ENCODE measurements at regions not wholly inside any gene's neighbourhood (a gene's known extent, or its start where the extent isn't known, plus 50 kb on each side); places are given as distances from the start of the nearest gene placed in this dataset.
"Not testable (repeated sequence)": the region's sequence is repeated elsewhere in the genome, so short reads cannot be mapped to it uniquely, and the experiment has no call there.

- Histone ChIP-seq H4K20me1 (ENCODE audit: insufficient read depth, low read length, poor library complexity, severe bottlenecking) (no peaks in the 10 kb centered on the region), H3F3A (ENCODE audit: low read depth) (no peaks in the 10 kb centered on the region), H2AFZ (ENCODE audit: low read length) (no peak overlapping the region), H3K79me2 (ENCODE audit: insufficient read depth, low read length) (no peaks in the 10 kb centered on the region), H3K4me1 (ENCODE audit: insufficient read depth, low read length, poor library complexity, severe bottlenecking) (no peaks in the 10 kb centered on the region), H3K4me2 (ENCODE audit: low read depth, low read length, poor library complexity, severe bottlenecking) (no peak overlapping the region), H3K27me3 (ENCODE audit: insufficient read depth, low read length, poor library complexity, severe bottlenecking) (no peaks in the 10 kb centered on the region), H3K4me3 (ENCODE audit: low read length, poor library complexity, severe bottlenecking) (no peak overlapping the region), H3K9me3 (ENCODE audit: insufficient read depth, low read depth, low read length) (no peaks in the 10 kb centered on the region), H3K9ac (ENCODE audit: low read depth, low read length, poor library complexity, severe bottlenecking) (no peak overlapping the region), H3K36me3 (ENCODE audit: insufficient read depth, low read length) (no peaks in the 10 kb centered on the region), H3K9me2 (replicated peaks; ENCODE audit: low read depth, low read length) (no peaks in the 10 kb centered on the region)
- no peak for TF ChIP-seq CTCF (conservative IDR thresholded peaks at IDR 0.05; ENCODE audit: low read length)
- TF ChIP-seq EZH2phosphoT487 (IDR thresholded peaks at IDR 0.05; ENCODE audit: borderline replicate concordance), result no peak
Measured at GRCh38 chr3:170680593-170680992, 94.7 kb upstream of the SLC7A14 start.

DNA sequence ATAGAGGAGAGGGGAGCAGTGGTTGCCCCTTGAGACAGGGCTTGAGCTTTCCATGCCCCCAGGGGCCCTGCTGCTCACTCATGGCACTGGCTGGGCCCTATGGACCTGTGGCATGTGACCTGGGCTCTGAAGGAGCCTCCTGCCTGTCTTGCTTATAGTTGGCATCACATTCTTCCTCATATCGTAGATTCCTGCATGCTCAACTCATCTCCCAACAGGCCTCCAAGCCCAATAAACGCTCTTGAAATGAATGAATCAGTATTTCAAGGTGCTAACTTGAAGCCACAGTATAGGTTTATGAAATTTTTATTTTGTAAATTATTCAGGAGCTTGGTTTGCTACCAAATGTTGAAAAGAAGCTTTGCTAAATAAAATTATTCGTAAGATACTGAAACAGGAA is 93.3 kb upstream of the SLC7A14 start:
- H3K27me3 ChIP-seq (ENCODE audit: insufficient read depth, low read length, poor library complexity, severe bottlenecking), result no peaks in the 10 kb centered on the region
- H2AFZ ChIP-seq (ENCODE audit: low read length), result no peak overlapping the region
- no peak overlapping the region for H3K9ac ChIP-seq (ENCODE audit: low read depth, low read length, poor library complexity, severe bottlenecking)
- H3F3A ChIP-seq (ENCODE audit: low read depth), result no peaks in the 10 kb centered on the region
- no peaks in the 10 kb centered on the region for H3K9me2 ChIP-seq (replicated peaks; ENCODE audit: low read depth, low read length)
- no peaks in the 10 kb centered on the region for H3K4me1 ChIP-seq (ENCODE audit: insufficient read depth, low read length, poor library complexity, severe bottlenecking)
- H3K4me2 ChIP-seq (ENCODE audit: low read depth, low read length, poor library complexity, severe bottlenecking), result no peak overlapping the region
- TF ChIP-seq CTCF (conservative IDR thresholded peaks at IDR 0.05; ENCODE audit: low read length), result no peak
- no peak for TF ChIP-seq EZH2phosphoT487 (IDR thresholded peaks at IDR 0.05; ENCODE audit: borderline replicate concordance)
- H4K20me1 ChIP-seq (ENCODE audit: insufficient read depth, low read length, poor library complexity, severe bottlenecking), result no peaks in the 10 kb centered on the region
- no peaks in the 10 kb centered on the region for H3K9me3 ChIP-seq (ENCODE audit: insufficient read depth, low read depth, low read length)
- H3K79me2 ChIP-seq (ENCODE audit: insufficient read depth, low read length), result no peaks in the 10 kb centered on the region
- no peak overlapping the region for H3K4me3 ChIP-seq (ENCODE audit: low read length, poor library complexity, severe bottlenecking)
- no peaks in the 10 kb centered on the region for H3K36me3 ChIP-seq (ENCODE audit: insufficient read depth, low read length)

GRCh38 chr3:170670504-170670903 is 84.6 kb upstream of the SLC7A14 start:
- Histone ChIP-seq H3K4me2 (ENCODE audit: low read depth, low read length, poor library complexity, severe bottlenecking) (no peak overlapping the region), H3F3A (ENCODE audit: low read depth) (no peaks in the 10 kb centered on the region), H2AFZ (ENCODE audit: low read length) (no peak overlapping the region), H4K20me1 (ENCODE audit: insufficient read depth, low read length, poor library complexity, severe bottlenecking) (no peaks in the 10 kb centered on the region), H3K9ac (ENCODE audit: low read depth, low read length, poor library complexity, severe bottlenecking) (no peak overlapping the region), H3K27me3 (ENCODE audit: insufficient read depth, low read length, poor library complexity, severe bottlenecking) (no peaks in the 10 kb centered on the region), H3K4me3 (ENCODE audit: low read length, poor library complexity, severe bottlenecking) (no peak overlapping the region), H3K36me3 (ENCODE audit: insufficient read depth, low read length) (no peaks in the 10 kb centered on the region), H3K9me3 (ENCODE audit: insufficient read depth, low read depth, low read length) (no peaks in the 10 kb centered on the region), H3K9me2 (replicated peaks; ENCODE audit: low read depth, low read length) (no peaks in the 10 kb centered on the region), H3K79me2 (ENCODE audit: insufficient read depth, low read length) (no peaks in the 10 kb centered on the region), H3K4me1 (ENCODE audit: insufficient read depth, low read length, poor library complexity, severe bottlenecking) (no peaks in the 10 kb centered on the region)
- TF ChIP-seq EZH2phosphoT487 (IDR thresholded peaks at IDR 0.05; ENCODE audit: borderline replicate concordance), result no peak
- no peak for TF ChIP-seq CTCF (conservative IDR thresholded peaks at IDR 0.05; ENCODE audit: low read length)

- not testable (repeated sequence) for H3K9me3 ChIP-seq (ENCODE audit: insufficient read depth, low read depth, low read length); H3F3A ChIP-seq (ENCODE audit: low read depth); H3K36me3 ChIP-seq (ENCODE audit: insufficient read depth, low read length); H3K27me3 ChIP-seq (ENCODE audit: insufficient read depth, low read length, poor library complexity, severe bottlenecking); H2AFZ ChIP-seq (ENCODE audit: low read length); H3K79me2 ChIP-seq (ENCODE audit: insufficient read depth, low read length); H3K9ac ChIP-seq (ENCODE audit: low read depth, low read length, poor library complexity, severe bottlenecking); H3K4me3 ChIP-seq (ENCODE audit: low read length, poor library complexity, severe bottlenecking); H3K4me1 ChIP-seq (ENCODE audit: insufficient read depth, low read length, poor library complexity, severe bottlenecking); H4K20me1 ChIP-seq (ENCODE audit: insufficient read depth, low read length, poor library complexity, severe bottlenecking); H3K4me2 ChIP-seq (ENCODE audit: low read depth, low read length, poor library complexity, severe bottlenecking); H3K9me2 ChIP-seq (replicated peaks; ENCODE audit: low read depth, low read length)
Measured at GRCh38 chr3:170662986-170663385, 77.1 kb upstream of the SLC7A14 start.
